ENCODE measurements at regions not wholly inside any gene's neighbourhood (a gene's known extent, or its start where the extent isn't known, plus 50 kb on each side); places are given as distances from the start of the nearest gene placed in this dataset.

GRCh38 chr11:15754221-15754620 is 602.1 kb downstream of the SOX6 start:
- H3K9me1 ChIP-seq (ENCODE audit: control insufficient read depth, insufficient read depth, low read length), result no peaks in the 10 kb centered on the region
- H3K4me2 ChIP-seq (ENCODE audit: insufficient read depth, low read length), result no peak overlapping the region
- intact Hi-C loops (cut with micrococcal nuclease), result no loop called here
- POLR2A ChIA-PET, result no interaction called here
- H4K20me1 ChIP-seq (replicated peaks; ENCODE audit: control insufficient read depth, insufficient read depth, low read length), result no peaks in the 10 kb centered on the region
- in situ Hi-C loops (cut with MboI), result no loop called here
- BruUV-seq (replicated peaks), result no TSS peak
- no peaks in the 10 kb centered on the region for H3K4me1 ChIP-seq (replicated peaks in 1 of 2; ENCODE audit: control insufficient read depth in 2 of 2, insufficient read depth in 2 of 2, low read length in 2 of 2)
- peaks cover 20 to 24% of the 10 kb centered on the region in 2 experiments; a peak in 4 of 5 replicates for H3K27me3 ChIP-seq (ENCODE audit: control insufficient read depth in 2 of 2, insufficient read depth in 2 of 2, low read length in 2 of 2)
- H3K27ac ChIP-seq (ENCODE audit: extremely low read depth, low read depth, low read length), result no peak overlapping the region
- H3K9ac ChIP-seq (ENCODE audit: insufficient read depth in 1 of 2, low read depth in 2 of 2, low read length in 2 of 2), result no peak overlapping the region
- H3K4me3 ChIP-seq, result no peak overlapping the region
- 0% methylated on average over 1 of the region's 1 CpG for whole genome bisulfite sequencing (ENCODE audit: insufficient coverage, low coverage, missing lambda C conversion rate)
- DNase-seq (ENCODE audit: extremely low read depth in 1 of 4, low spot score in 3 of 4) (no peak), ATAC-seq (no peak), FAIRE-seq (no peak)
- CTCF ChIA-PET (ENCODE audit: low intra/inter-chr PET ratio), result no interaction called here
- TF ChIP-seq, protein P1, sequence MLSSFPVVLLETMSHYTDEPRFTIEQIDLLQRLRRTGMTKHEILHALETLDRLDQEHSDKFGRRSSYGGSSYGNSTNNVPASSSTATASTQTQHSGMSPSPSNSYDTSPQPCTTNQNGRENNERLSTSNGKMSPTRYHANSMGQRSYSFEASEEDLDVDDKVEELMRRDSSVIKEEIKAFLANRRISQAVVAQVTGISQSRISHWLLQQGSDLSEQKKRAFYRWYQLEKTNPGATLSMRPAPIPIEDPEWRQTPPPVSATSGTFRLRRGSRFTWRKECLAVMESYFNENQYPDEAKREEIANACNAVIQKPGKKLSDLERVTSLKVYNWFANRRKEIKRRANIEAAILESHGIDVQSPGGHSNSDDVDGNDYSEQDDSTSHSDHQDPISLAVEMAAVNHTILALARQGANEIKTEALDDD (IDR thresholded peaks at IDR 0.05), result no peak
- TF ChIP-seq HNRNPLL (IDR thresholded peaks at IDR 0.05; ENCODE audit: low read depth, low read length, poor library complexity, severe bottlenecking), result no peak
- no peak for TF ChIP-seq RNF219 (CRISPR knock-in tag; IDR thresholded peaks at IDR 0.05)
- TF ChIP-seq NFRKB (IDR thresholded peaks at IDR 0.05; ENCODE audit: low read depth), result no peak
- TF ChIP-seq CHAMP1 (IDR thresholded peaks at IDR 0.05), result no peak
- TF ChIP-seq BCOR (IDR thresholded peaks at IDR 0.05), result no peak
- no peak for TF ChIP-seq ETS2 (tag; IDR thresholded peaks at IDR 0.05; ENCODE audit: borderline replicate concordance, poor library complexity, severe bottlenecking)
- no peak for TF ChIP-seq PRPF4 (IDR thresholded peaks at IDR 0.05; ENCODE audit: insufficient read depth, low read depth, low read length, poor library complexity, severe bottlenecking)
- no peak for TF ChIP-seq MCM2 (IDR thresholded peaks at IDR 0.05; ENCODE audit: low read depth)
- TF ChIP-seq DACH1 (IDR thresholded peaks at IDR 0.05; ENCODE audit: partially characterized antibody), result no peak
- no peak for TF ChIP-seq DDX20 (tag; IDR thresholded peaks at IDR 0.05; ENCODE audit: low read depth)
- TF ChIP-seq SMARCB1 (IDR thresholded peaks at IDR 0.05; ENCODE audit: insufficient read length, low read depth), result no peak
- TF ChIP-seq STAG1 (CRISPR knock-in tag; IDR thresholded peaks at IDR 0.05; ENCODE audit: borderline replicate concordance), result no peak
- no peak for TF ChIP-seq KAT7 (CRISPR knock-in tag; IDR thresholded peaks at IDR 0.05; ENCODE audit: borderline replicate concordance)
- TF ChIP-seq ZNF707 (CRISPR knock-in tag; conservative IDR thresholded peaks at IDR 0.05), result no peak
- TF ChIP-seq CAMTA2 (CRISPR knock-in tag; conservative IDR thresholded peaks at IDR 0.05), result no peak
- no peak for TF ChIP-seq YY1 (IDR thresholded peaks at IDR 0.05; ENCODE audit: borderline replicate concordance in 1 of 3, control insufficient read depth in 1 of 3, extremely low read depth in 1 of 3, insufficient read depth in 3 of 3, insufficient read length in 1 of 3, insufficient replicate concordance in 2 of 3, low read depth in 1 of 3, low read length in 2 of 3)
- no peak for TF ChIP-seq KAT2B (IDR thresholded peaks at IDR 0.05; ENCODE audit: low read depth, low read length)
- no peak for TF ChIP-seq ELF2 (CRISPR knock-in tag; IDR thresholded peaks at IDR 0.05)
- H2AFZ ChIP-seq (ENCODE audit: low read depth, low read length), result no peak overlapping the region
- no peaks in the 10 kb centered on the region for H3K79me2 ChIP-seq (ENCODE audit: control insufficient read depth, insufficient read depth, low read length)
- H3K9me3 ChIP-seq (replicated peaks; ENCODE audit: control insufficient read depth, insufficient read depth, low read depth, low read length), result no peaks in the 10 kb centered on the region
- H3K36me3 ChIP-seq (ENCODE audit: control insufficient read depth, insufficient read depth, low read length), result no peaks in the 10 kb centered on the region
